Mesenchymal stem cell (in vitro differentiated cells and primary cell): ENCODE measurements at regions not wholly inside any gene's neighbourhood (a gene's known extent, or its start where the extent isn't known, plus 50 kb on each side); places are given as distances from the start of the nearest gene placed in this dataset.

Source experiments
- DNase-seq: peaks from one replicate; pipeline ENCODE4 v3.0.0-alpha.2; 2013
- H2AFZ ChIP-seq: one replicate; pipeline ENCODE4 v1.6.1; 2013; ENCODE audit warnings: low read depth, mild to moderate bottlenecking, control low read depth, inconsistent platforms, low read length, moderate library complexity
- H2AK5ac ChIP-seq: 2 replicates; pipeline ENCODE4 v1.6.1; 2013; ENCODE audit warnings: low read length, moderate library complexity, mild to moderate bottlenecking, inconsistent platforms; ENCODE audit not compliant: severe bottlenecking
- H2BK120ac ChIP-seq: one replicate; pipeline ENCODE4 v1.6.1; 2013; ENCODE audit warnings: low read depth, mild to moderate bottlenecking, inconsistent platforms, low read length, moderate library complexity
- H2BK12ac ChIP-seq, 2 experiments: one replicate each; pipeline ENCODE4 v1.6.1; 2013; ENCODE audit warnings: inconsistent platforms in 2 of 2, low read length in 2 of 2, mild to moderate bottlenecking in 2 of 2, moderate library complexity in 2 of 2, control low read depth in 1 of 2
- H2BK15ac ChIP-seq: one replicate; pipeline ENCODE4 v1.6.1; 2013; ENCODE audit warnings: mild to moderate bottlenecking, low read depth, inconsistent platforms; ENCODE audit not compliant: poor library complexity, severe bottlenecking
- H2BK5ac ChIP-seq: 2 replicates; pipeline ENCODE4 v1.6.1; 2013; ENCODE audit warnings: low read depth, mild to moderate bottlenecking, low read length, control low read depth, inconsistent platforms; ENCODE audit not compliant: poor library complexity, severe bottlenecking
- H3K14ac ChIP-seq, 2 experiments: one replicate each; pipeline ENCODE4 v1.6.1; 2013; ENCODE audit warnings: inconsistent platforms in 2 of 2, low read length in 2 of 2, control low read depth in 1 of 2, mild to moderate bottlenecking in 1 of 2, moderate library complexity in 1 of 2
- H3K18ac ChIP-seq, 2 experiments: one replicate each; pipeline ENCODE4 v1.6.1; 2013; ENCODE audit warnings: inconsistent platforms in 2 of 2, low read length in 2 of 2, control low read depth in 1 of 2, low read depth in 1 of 2, mild to moderate bottlenecking in 1 of 2
- H3K23ac ChIP-seq, 2 experiments: one replicate each; pipeline ENCODE4 v1.6.1; 2013; ENCODE audit warnings: inconsistent platforms in 2 of 2, low read length in 2 of 2, mild to moderate bottlenecking in 2 of 2, moderate library complexity in 2 of 2, control low read depth in 1 of 2
- H3K27ac ChIP-seq: 2 replicates; pipeline ENCODE4 v1.5.1; 2013; ENCODE audit warnings: mild to moderate bottlenecking, moderate library complexity, low read length, control low read depth, inconsistent platforms; ENCODE audit not compliant: poor library complexity, severe bottlenecking
- H3K27me3 ChIP-seq, 2 experiments: 2 replicates each; pipeline versions ENCODE4 v1.6.1 to v1.7.0; 2013; ENCODE audit warnings: low read length in 2 of 2, mild to moderate bottlenecking in 2 of 2, moderate library complexity in 2 of 2, control low read depth in 1 of 2, inconsistent platforms in 1 of 2; ENCODE audit not compliant: control insufficient read depth in 1 of 2, insufficient read depth in 1 of 2
- H3K36me3 ChIP-seq, 2 experiments: 2 replicates each; pipeline versions ENCODE4 v1.6.1 to v1.7.0; 2013; ENCODE audit warnings: low read length in 2 of 2, control low read depth in 1 of 2, inconsistent platforms in 1 of 2, low read depth in 1 of 2, mild to moderate bottlenecking in 1 of 2; ENCODE audit not compliant: insufficient read depth in 2 of 2, control insufficient read depth in 1 of 2
- H3K4ac ChIP-seq, 2 experiments: one replicate each; pipeline ENCODE4 v1.6.1; 2013; ENCODE audit warnings: inconsistent platforms in 2 of 2, low read length in 2 of 2, mild to moderate bottlenecking in 2 of 2, moderate library complexity in 2 of 2, control low read depth in 1 of 2, low read depth in 1 of 2
- H3K4me1 ChIP-seq: 2 replicates; pipeline ENCODE4 v1.6.1; 2013; ENCODE audit warnings: low read depth, low read length, control low read depth; ENCODE audit not compliant: control insufficient read depth, insufficient read depth
- H3K4me2 ChIP-seq: 2 replicates; pipeline ENCODE4 v1.6.1; 2013; ENCODE audit warnings: low read length, mild to moderate bottlenecking, inconsistent platforms; ENCODE audit not compliant: poor library complexity, severe bottlenecking
- H3K4me3 ChIP-seq, 2 experiments: 2 replicates each; pipeline versions ENCODE4 v1.5.1 to v1.7.0; 2013; ENCODE audit warnings: low read length in 2 of 2, mild to moderate bottlenecking in 2 of 2, control low read depth in 1 of 2, low read depth in 1 of 2; ENCODE audit not compliant: insufficient read depth in 1 of 2
- H3K79me1 ChIP-seq: replicated peaks from 2 replicates; pipeline ENCODE4 v1.6.1; 2013; ENCODE audit warnings: mild to moderate bottlenecking, control low read depth, low read length, inconsistent platforms; ENCODE audit not compliant: poor library complexity, severe bottlenecking
- H3K9ac ChIP-seq: 2 replicates; pipeline ENCODE4 v1.7.0; 2013; ENCODE audit warnings: mild to moderate bottlenecking, low read length, moderate library complexity
- H3K9me3 ChIP-seq: 2 replicates; pipeline ENCODE4 v1.7.0; 2013; ENCODE audit warnings: mild to moderate bottlenecking, low read length; ENCODE audit not compliant: control insufficient read depth
- H4K8ac ChIP-seq: one replicate; pipeline ENCODE4 v1.6.1; 2013; ENCODE audit warnings: inconsistent platforms, mild to moderate bottlenecking, low read length, moderate library complexity
- H4K91ac ChIP-seq: one replicate; pipeline ENCODE4 v1.6.1; 2013; ENCODE audit warnings: mild to moderate bottlenecking, low read length, inconsistent platforms
- WGBS: methylation state at CpG from one replicate; pipeline ENCODE4 v1.1.7; 2013; ENCODE audit warnings: mixed read lengths; 5-methylcytosine and 5-hydroxymethylcytosine counted together

DNA sequence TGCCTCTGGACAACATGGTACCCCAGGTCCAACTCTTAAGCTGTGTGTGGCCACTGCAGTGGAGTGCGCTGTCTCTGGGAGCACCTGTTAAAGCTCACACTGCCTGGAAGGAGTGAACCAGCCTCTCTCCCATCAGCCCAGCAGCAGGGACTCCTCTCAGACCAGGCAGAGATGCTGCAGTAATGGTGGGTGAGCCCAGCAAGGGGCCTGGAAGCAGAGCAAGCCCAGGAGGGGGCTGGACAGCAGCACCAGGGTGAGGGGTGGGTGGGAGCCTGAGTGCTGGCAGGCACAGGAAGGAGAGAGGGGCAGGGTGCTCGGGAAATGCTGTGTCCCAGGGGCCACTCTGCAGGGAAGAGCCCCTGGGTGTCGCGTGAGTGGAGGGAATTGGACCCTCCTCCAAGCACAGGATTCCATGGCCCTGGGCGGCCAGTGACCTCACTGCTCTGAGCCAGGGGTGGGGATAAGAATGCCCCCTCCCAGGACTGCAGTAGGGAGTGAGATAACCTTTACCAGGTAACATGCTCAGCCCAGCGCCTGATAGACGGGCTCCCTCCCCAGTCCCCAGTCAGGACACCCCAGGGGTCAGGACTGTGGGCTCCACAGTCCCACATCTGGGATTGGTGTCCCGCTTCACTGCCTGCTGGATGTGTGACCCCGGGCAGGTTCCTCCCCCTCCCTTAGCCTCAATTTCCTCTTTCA, 313.1 kb downstream of the MATN1 start:
- H3K27me3 ChIP-seq, result peaks cover 0 to 17% of the 10 kb centered on the region in 2 experiments
- no peak overlapping the region for H2BK5ac ChIP-seq
- no peak overlapping the region for H4K91ac ChIP-seq
- no peak overlapping the region for H3K23ac ChIP-seq
- H3K9ac ChIP-seq, result no peak overlapping the region
- no peaks in the 10 kb centered on the region for H3K9me3 ChIP-seq
- 84% methylated on average over 9 of the region's 9 CpGs for WGBS
- H3K14ac ChIP-seq, result no peak overlapping the region
- no peak overlapping the region for H4K8ac ChIP-seq
- no peak overlapping the region for H2AFZ ChIP-seq
- no peak overlapping the region for H2BK15ac ChIP-seq
- no peak overlapping the region for H2BK120ac ChIP-seq
- H3K79me1 ChIP-seq, result no peaks in the 10 kb centered on the region
- H3K4me1 ChIP-seq, result no peaks in the 10 kb centered on the region
- no peak overlapping the region for H3K18ac ChIP-seq
- no peak for DNase-seq
- no peak overlapping the region for H3K27ac ChIP-seq
- H3K4me2 ChIP-seq, result no peak overlapping the region
- no peak overlapping the region for H3K4ac ChIP-seq
- no peak overlapping the region for H2BK12ac ChIP-seq
- no peak overlapping the region for H3K4me3 ChIP-seq
- no peak overlapping the region for H2AK5ac ChIP-seq
- H3K36me3 ChIP-seq, result no peaks in the 10 kb centered on the region

DNA sequence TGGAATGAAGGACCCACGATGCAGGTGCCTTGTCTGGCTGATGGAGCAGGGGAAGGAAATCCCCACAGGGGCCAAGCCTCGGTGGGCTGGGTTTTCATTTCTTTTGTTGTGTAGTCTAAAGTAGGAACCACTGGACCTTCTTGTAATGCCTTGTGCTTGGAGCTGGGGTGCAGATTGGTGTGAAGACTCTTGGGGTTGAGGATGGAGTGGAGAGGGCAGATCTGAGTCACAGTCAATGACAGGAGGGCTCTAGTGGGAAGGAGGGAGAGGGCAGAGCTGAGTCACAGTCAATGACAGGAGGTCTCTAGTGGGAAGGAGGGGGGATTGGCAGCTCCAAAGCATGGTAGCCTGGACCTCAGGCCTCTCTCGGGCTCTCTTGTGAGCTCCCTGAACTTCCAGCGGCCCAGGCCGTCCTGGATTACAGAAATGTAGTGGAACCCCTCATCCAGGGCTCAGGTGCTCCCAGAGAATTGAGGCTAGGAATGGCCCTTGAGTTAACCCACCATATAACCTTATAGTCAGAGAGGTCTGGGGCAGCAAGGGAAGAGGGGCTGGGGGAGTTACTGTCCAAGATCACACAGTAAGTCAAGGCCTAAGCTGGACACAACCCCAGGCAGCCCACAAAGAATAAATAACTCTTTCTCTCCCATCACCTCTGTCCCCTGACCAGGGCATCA, 313.8 kb downstream of the MATN1 start:
- Histone ChIP-seq H3K4ac (no peak overlapping the region), H3K4me1 (no peaks in the 10 kb centered on the region), H3K9me3 (no peaks in the 10 kb centered on the region), H3K9ac (no peak overlapping the region), H3K79me1 (no peaks in the 10 kb centered on the region), H3K27ac (no peak overlapping the region), H4K8ac (no peak overlapping the region), H3K4me3 (no peak overlapping the region), H3K14ac (no peak overlapping the region), H2BK12ac (no peak overlapping the region), H2AFZ (no peak overlapping the region), H2BK15ac (no peak overlapping the region), H3K4me2 (no peak overlapping the region), H3K36me3 (no peaks in the 10 kb centered on the region), H3K18ac (no peak overlapping the region), H2BK5ac (no peak overlapping the region), H3K27me3 (peaks cover 6 to 22% of the 10 kb centered on the region in 2 experiments), H4K91ac (no peak overlapping the region), H2BK120ac (no peak overlapping the region), H3K23ac (no peak overlapping the region), H2AK5ac (no peak overlapping the region)
- WGBS, result 71% methylated on average over 5 of the region's 5 CpGs
- DNase-seq, result no peak

DNA sequence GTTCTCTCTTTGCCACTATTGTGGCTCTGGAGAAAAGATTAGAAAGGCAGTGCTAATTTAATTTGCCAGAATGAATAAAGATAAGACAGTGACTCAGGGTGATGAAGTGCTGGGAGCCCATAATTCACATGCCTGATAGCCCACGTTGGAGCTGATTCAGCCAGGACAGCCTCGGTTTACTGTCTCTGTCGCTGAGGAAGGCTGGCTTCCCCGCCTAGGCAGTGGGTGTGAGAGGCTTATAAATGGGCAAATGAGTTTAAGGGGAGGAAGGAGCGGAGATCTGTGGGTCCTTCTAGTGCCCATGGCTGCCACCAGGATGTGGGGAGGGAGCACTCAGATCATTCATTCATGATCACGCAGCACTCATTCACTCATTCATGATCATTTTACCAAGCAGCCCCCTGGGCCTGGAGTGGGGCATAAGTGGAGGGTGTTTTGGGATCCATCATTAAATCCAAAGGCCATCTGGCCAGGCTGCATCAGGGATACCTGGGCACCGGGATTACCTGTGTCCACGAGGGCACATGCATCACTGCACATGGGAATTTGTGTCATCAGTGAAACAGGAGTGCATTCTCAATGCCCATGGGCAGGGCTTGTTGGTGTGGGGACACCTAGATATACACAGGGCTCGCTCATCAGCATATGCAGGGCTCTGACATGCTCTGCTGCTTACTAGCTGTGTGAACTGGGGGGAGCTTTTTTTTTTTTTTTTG, 315.4 kb downstream of the MATN1 start:
- no peaks in the 10 kb centered on the region for H3K36me3 ChIP-seq
- H3K4me2 ChIP-seq, result no peak overlapping the region
- H3K9ac ChIP-seq, result no peak overlapping the region
- no peak overlapping the region for H3K18ac ChIP-seq
- H3K9me3 ChIP-seq, result no peaks in the 10 kb centered on the region
- peaks cover 10 to 34% of the 10 kb centered on the region in 2 experiments for H3K27me3 ChIP-seq
- no peak overlapping the region for H4K91ac ChIP-seq
- no peak overlapping the region for H4K8ac ChIP-seq
- H3K4ac ChIP-seq, result no peak overlapping the region
- no peaks in the 10 kb centered on the region for H3K79me1 ChIP-seq
- no peak overlapping the region for H3K27ac ChIP-seq
- WGBS, result 50% methylated on average over 6 of the region's 9 CpGs
- H2AK5ac ChIP-seq, result no peak overlapping the region
- H2BK15ac ChIP-seq, result no peak overlapping the region
- no peak overlapping the region for H2BK5ac ChIP-seq
- no peak overlapping the region for H2BK120ac ChIP-seq
- no peak overlapping the region for H3K14ac ChIP-seq
- H3K4me3 ChIP-seq, result no peak overlapping the region
- no peak overlapping the region for H3K23ac ChIP-seq
- H2BK12ac ChIP-seq, result no peak overlapping the region
- H3K4me1 ChIP-seq, result no peaks in the 10 kb centered on the region
- H2AFZ ChIP-seq, result no peak overlapping the region
- DNase-seq, result no peak
